ENCODE measurements at regions not wholly inside any gene's neighbourhood (a gene's known extent, or its start where the extent isn't known, plus 50 kb on each side); places are given as distances from the start of the nearest gene placed in this dataset.

DNA sequence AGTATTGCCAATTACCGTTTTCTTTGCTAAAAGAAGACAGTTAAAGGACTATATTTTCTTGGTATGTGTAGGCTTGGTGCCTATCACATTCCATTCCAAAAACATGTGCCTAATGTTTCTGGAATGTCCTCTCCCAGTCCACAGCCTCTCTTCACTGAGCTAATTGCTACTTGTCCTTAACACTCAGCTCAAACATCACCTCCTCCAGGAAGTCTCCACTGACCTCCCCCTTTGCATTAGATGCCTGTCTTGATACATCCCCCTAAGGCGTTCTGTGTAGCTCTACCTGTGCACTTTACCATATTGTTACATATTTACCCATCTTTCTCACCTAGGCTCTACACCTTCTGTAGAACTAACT lies 195.6 kb upstream of the CAMK1G start:
- DNase-seq (ENCODE audit: low read depth in 4 of 6, low spot score in 6 of 6): no peak
- H3K9me3 ChIP-seq (ENCODE audit: control insufficient read depth, insufficient read depth, low read length): no peaks in the 10 kb centered on the region
- H3K4me3 ChIP-seq (ENCODE audit: low read depth, low read length): no peak overlapping the region
- no peak overlapping the region for H3K27ac ChIP-seq (ENCODE audit: low read depth, low read length)
- WGBS (ENCODE audit: insufficient coverage): 100% methylated on average over 1 of the region's 2 CpGs
- no peaks in the 10 kb centered on the region for H3K27me3 ChIP-seq (ENCODE audit: control insufficient read depth, insufficient read depth, low read length)
- H3K36me3 ChIP-seq (ENCODE audit: control insufficient read depth, insufficient read depth, low read length): no peaks in the 10 kb centered on the region
- no peaks in the 10 kb centered on the region for H3K4me1 ChIP-seq (ENCODE audit: control insufficient read depth, insufficient read depth, low read length)

DNA sequence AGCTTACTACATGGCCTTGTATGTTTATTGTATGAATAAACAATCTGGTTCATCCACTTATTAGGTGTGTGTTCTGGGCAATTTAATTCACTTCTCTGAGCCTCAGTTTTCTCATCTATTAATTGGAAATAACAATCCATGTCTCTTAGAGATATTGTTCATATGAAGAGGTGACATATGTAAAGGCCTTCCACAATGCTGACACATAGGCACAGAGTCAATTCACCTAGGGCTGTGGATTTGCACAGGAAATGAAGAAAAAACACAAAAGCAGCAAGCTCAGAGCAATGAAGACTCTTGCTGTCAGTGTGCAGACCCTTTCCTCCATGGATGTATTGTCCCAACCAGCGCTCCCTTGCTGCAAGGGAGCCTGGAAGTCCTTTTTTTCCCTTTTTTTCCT lies 195.2 kb upstream of the CAMK1G start:
- DNase-seq (ENCODE audit: low read depth in 4 of 6, low spot score in 6 of 6): no peak
- Histone ChIP-seq H3K4me3 (ENCODE audit: low read depth, low read length) (no peak overlapping the region), H3K27me3 (ENCODE audit: control insufficient read depth, insufficient read depth, low read length) (no peaks in the 10 kb centered on the region), H3K27ac (ENCODE audit: low read depth, low read length) (no peak overlapping the region), H3K36me3 (ENCODE audit: control insufficient read depth, insufficient read depth, low read length) (no peaks in the 10 kb centered on the region), H3K4me1 (ENCODE audit: control insufficient read depth, insufficient read depth, low read length) (no peaks in the 10 kb centered on the region), H3K9me3 (ENCODE audit: control insufficient read depth, insufficient read depth, low read length) (no peaks in the 10 kb centered on the region)
- 100% methylated on average over 1 of the region's 1 CpG for WGBS (ENCODE audit: insufficient coverage)

DNA sequence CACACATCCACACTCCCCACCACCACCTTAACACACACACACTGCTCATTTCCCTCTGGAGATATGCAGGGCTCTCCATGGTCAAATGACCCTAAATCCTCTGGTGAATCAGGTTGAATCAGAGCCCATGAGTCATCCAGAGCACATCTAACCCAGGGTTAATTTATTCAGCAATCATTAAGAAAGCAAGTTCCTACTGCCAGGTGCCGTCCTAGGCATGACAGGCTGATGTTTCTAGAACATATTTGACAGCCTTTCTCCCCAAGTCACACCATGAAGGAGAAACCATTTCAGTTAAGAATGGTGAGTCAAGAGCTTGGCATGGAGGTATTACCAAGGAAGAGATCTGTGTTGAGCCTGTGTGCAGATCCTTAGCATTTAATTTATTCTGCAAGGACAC lies 194.3 kb upstream of the CAMK1G start:
- no CpG with 5 or more reads among the region's 1 CpG for WGBS (ENCODE audit: insufficient coverage)
- no peak for DNase-seq (ENCODE audit: low read depth in 4 of 6, low spot score in 6 of 6)
- no peaks in the 10 kb centered on the region for H3K9me3 ChIP-seq (ENCODE audit: control insufficient read depth, insufficient read depth, low read length)
- H3K4me1 ChIP-seq (ENCODE audit: control insufficient read depth, insufficient read depth, low read length): no peaks in the 10 kb centered on the region
- no peak overlapping the region for H3K4me3 ChIP-seq (ENCODE audit: low read depth, low read length)
- no peaks in the 10 kb centered on the region for H3K27me3 ChIP-seq (ENCODE audit: control insufficient read depth, insufficient read depth, low read length)
- H3K27ac ChIP-seq (ENCODE audit: low read depth, low read length): no peak overlapping the region
- H3K36me3 ChIP-seq (ENCODE audit: control insufficient read depth, insufficient read depth, low read length): no peaks in the 10 kb centered on the region

DNA sequence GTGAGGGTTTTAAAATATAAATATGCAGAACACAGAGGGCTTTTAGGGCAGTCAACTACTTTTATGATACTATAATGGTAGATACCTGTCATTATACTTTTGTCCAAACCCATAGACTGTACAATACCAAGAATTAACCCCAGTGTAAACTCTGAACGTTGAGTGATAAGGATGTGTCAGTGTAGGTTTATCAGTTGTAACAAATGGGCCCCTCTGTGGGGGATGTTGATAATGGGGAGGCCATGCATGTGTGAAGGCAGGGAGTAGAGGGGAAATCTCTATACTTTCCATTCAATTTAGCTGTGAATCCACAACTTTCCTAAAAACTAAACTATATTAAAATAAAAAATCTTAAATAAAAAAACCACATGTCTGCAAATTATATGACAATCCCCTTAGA lies 193.5 kb upstream of the CAMK1G start:
- no peak for DNase-seq (ENCODE audit: low read depth in 4 of 6, low spot score in 6 of 6)
- H3K27ac ChIP-seq (ENCODE audit: low read depth, low read length): no peak overlapping the region
- no peaks in the 10 kb centered on the region for H3K27me3 ChIP-seq (ENCODE audit: control insufficient read depth, insufficient read depth, low read length)
- no CpG with 5 or more reads among the region's 1 CpG for WGBS (ENCODE audit: insufficient coverage)
- H3K9me3 ChIP-seq (ENCODE audit: control insufficient read depth, insufficient read depth, low read length): no peaks in the 10 kb centered on the region
- no peak overlapping the region for H3K4me3 ChIP-seq (ENCODE audit: low read depth, low read length)
- no peaks in the 10 kb centered on the region for H3K4me1 ChIP-seq (ENCODE audit: control insufficient read depth, insufficient read depth, low read length)
- no peaks in the 10 kb centered on the region for H3K36me3 ChIP-seq (ENCODE audit: control insufficient read depth, insufficient read depth, low read length)

DNA sequence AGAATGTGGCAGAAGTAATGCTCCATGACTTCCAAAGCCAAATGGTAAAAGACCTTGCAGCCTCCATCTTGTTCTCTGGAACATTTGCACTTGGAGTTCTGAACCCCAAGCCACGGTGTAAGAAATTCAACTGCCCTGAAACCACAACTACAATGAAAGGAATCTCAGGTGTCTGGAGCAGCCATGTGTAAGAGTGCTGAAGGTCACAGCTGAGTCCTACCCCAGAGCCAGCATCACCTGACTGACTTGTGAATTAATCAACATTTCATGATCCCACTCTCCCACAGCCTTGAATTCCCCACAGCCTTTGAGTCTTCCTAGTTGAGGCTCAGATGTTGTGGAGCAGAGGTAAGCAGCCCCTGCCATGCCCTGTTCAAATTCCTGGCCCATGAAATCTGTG lies 192.8 kb upstream of the CAMK1G start:
- no peak overlapping the region for H3K4me3 ChIP-seq (ENCODE audit: low read depth, low read length)
- 100% methylated on average over 1 of the region's 1 CpG for WGBS (ENCODE audit: insufficient coverage)
- H3K4me1 ChIP-seq (ENCODE audit: control insufficient read depth, insufficient read depth, low read length): no peaks in the 10 kb centered on the region
- no peaks in the 10 kb centered on the region for H3K9me3 ChIP-seq (ENCODE audit: control insufficient read depth, insufficient read depth, low read length)
- no peak for DNase-seq (ENCODE audit: low read depth in 4 of 6, low spot score in 6 of 6)
- H3K27me3 ChIP-seq (ENCODE audit: control insufficient read depth, insufficient read depth, low read length): no peaks in the 10 kb centered on the region
- H3K27ac ChIP-seq (ENCODE audit: low read depth, low read length): no peak overlapping the region
- no peaks in the 10 kb centered on the region for H3K36me3 ChIP-seq (ENCODE audit: control insufficient read depth, insufficient read depth, low read length)

DNA sequence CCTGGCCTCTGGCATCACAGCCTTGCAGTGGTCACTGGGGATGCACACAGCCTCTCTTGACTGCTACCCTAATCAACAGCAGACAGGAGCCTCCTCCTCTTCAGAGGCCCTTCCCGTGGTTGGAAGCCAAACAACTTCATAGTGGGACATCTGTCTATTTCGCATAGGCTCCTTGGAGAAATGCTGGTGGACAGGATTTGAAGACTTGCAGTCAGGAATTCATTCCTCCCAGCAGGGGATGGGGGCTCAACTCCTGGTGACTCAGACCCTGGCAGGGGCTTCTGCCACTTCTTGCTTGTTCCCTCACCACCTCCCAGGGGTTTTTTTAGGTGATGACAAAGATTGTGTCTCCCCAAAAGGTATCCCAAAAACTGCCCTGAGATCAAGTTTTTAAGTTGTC lies 191.7 kb upstream of the CAMK1G start:
- H3K9me3 ChIP-seq (ENCODE audit: control insufficient read depth, insufficient read depth, low read length): no peaks in the 10 kb centered on the region
- H3K27ac ChIP-seq (ENCODE audit: low read depth, low read length): no peak overlapping the region
- no peaks in the 10 kb centered on the region for H3K27me3 ChIP-seq (ENCODE audit: control insufficient read depth, insufficient read depth, low read length)
- H3K36me3 ChIP-seq (ENCODE audit: control insufficient read depth, insufficient read depth, low read length): no peaks in the 10 kb centered on the region
- H3K4me3 ChIP-seq (ENCODE audit: low read depth, low read length): no peak overlapping the region
- WGBS (ENCODE audit: insufficient coverage): no CpG with 5 or more reads among the region's 2 CpGs
- DNase-seq (ENCODE audit: low read depth in 4 of 6, low spot score in 6 of 6): no peak
- H3K4me1 ChIP-seq (ENCODE audit: control insufficient read depth, insufficient read depth, low read length): no peaks in the 10 kb centered on the region

DNA sequence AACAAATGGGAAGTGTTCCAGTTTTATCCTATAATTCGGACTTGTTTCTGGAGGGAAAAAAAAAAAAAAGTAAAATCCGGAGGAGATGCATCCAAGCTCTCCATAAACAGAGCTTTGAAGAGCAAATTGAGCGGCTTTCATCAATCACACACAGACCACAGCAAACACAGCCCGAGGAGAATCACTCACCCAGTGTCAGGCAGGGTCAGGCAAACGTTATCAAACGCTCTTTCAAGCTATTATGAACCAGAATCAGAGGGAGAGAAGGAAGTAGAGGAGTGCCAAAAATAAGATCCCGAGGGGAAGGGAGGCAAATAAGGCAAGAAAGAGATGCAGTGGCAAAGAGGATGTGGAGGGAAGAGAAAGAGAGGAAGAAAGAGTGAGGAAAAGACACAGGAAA lies 188.3 kb upstream of the CAMK1G start:
- no peak overlapping the region for H3K4me3 ChIP-seq (ENCODE audit: low read depth, low read length)
- no peaks in the 10 kb centered on the region for H3K9me3 ChIP-seq (ENCODE audit: control insufficient read depth, insufficient read depth, low read length)
- H3K27ac ChIP-seq (ENCODE audit: low read depth, low read length): no peak overlapping the region
- 11% methylated on average over 3 of the region's 7 CpGs for WGBS (ENCODE audit: insufficient coverage)
- no peaks in the 10 kb centered on the region for H3K27me3 ChIP-seq (ENCODE audit: control insufficient read depth, insufficient read depth, low read length)
- H3K36me3 ChIP-seq (ENCODE audit: control insufficient read depth, insufficient read depth, low read length): no peaks in the 10 kb centered on the region
- H3K4me1 ChIP-seq (ENCODE audit: control insufficient read depth, insufficient read depth, low read length): peaks cover 3% of the 10 kb centered on the region
- DNase-seq (ENCODE audit: low read depth in 4 of 6, low spot score in 6 of 6): peak in 1 of 6 donors; percentile 42

DNA sequence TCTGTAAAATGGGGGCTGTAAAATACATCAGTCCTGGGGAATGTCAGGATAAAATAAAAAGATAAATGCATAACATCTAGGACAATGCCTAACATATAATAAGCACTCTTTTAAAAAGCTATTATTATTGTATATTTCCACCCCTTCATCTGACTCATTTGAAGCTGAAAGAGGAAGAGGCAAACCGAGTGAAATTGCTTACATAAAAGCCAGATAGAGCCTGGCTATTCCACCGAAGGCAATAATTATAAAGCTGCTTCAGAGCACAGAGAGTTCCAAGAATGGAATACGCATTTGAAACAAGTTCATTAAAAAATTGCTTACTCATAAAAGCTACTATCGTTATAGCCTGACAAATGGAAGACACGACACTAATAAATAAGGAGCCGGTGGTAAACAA lies 186.1 kb upstream of the CAMK1G start:
- Histone ChIP-seq H3K27me3 (ENCODE audit: control insufficient read depth, insufficient read depth, low read length) (no peaks in the 10 kb centered on the region), H3K4me1 (ENCODE audit: control insufficient read depth, insufficient read depth, low read length) (peaks cover 3% of the 10 kb centered on the region), H3K27ac (ENCODE audit: low read depth, low read length) (no peak overlapping the region), H3K9me3 (ENCODE audit: control insufficient read depth, insufficient read depth, low read length) (no peaks in the 10 kb centered on the region), H3K4me3 (ENCODE audit: low read depth, low read length) (no peak overlapping the region), H3K36me3 (ENCODE audit: control insufficient read depth, insufficient read depth, low read length) (no peaks in the 10 kb centered on the region)
- peak in 1 of 6 donors; percentile 54 for DNase-seq (ENCODE audit: low read depth in 4 of 6, low spot score in 6 of 6)
- WGBS (ENCODE audit: insufficient coverage): 72% methylated on average over 4 of the region's 6 CpGs

DNA sequence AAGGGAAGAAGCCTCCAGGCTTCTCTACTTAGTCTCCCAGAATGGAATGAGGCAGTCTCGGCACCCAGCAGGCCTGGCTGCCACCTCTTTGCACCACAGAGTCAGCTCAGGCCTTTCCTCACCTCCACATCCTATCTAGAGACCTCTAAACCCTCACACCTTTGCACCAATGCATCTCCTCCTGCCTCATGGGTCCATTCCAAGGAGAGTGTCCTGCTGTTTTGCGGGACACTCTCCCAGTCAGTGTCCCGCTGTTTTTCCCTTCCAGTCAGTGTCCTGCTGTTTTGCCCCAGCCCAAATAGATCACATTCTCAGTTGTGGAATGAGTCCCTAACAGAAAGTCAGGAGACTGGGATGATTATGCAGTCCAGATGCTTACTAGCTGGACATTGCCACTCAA lies 185.6 kb upstream of the CAMK1G start:
- H3K9me3 ChIP-seq (ENCODE audit: control insufficient read depth, insufficient read depth, low read length): no peaks in the 10 kb centered on the region
- no peaks in the 10 kb centered on the region for H3K36me3 ChIP-seq (ENCODE audit: control insufficient read depth, insufficient read depth, low read length)
- H3K27me3 ChIP-seq (ENCODE audit: control insufficient read depth, insufficient read depth, low read length): no peaks in the 10 kb centered on the region
- WGBS (ENCODE audit: insufficient coverage): 67% methylated on average over 3 of the region's 3 CpGs
- peaks cover 3% of the 10 kb centered on the region for H3K4me1 ChIP-seq (ENCODE audit: control insufficient read depth, insufficient read depth, low read length)
- no peak for DNase-seq (ENCODE audit: low read depth in 4 of 6, low spot score in 6 of 6)
- H3K4me3 ChIP-seq (ENCODE audit: low read depth, low read length): no peak overlapping the region
- H3K27ac ChIP-seq (ENCODE audit: low read depth, low read length): no peak overlapping the region

DNA sequence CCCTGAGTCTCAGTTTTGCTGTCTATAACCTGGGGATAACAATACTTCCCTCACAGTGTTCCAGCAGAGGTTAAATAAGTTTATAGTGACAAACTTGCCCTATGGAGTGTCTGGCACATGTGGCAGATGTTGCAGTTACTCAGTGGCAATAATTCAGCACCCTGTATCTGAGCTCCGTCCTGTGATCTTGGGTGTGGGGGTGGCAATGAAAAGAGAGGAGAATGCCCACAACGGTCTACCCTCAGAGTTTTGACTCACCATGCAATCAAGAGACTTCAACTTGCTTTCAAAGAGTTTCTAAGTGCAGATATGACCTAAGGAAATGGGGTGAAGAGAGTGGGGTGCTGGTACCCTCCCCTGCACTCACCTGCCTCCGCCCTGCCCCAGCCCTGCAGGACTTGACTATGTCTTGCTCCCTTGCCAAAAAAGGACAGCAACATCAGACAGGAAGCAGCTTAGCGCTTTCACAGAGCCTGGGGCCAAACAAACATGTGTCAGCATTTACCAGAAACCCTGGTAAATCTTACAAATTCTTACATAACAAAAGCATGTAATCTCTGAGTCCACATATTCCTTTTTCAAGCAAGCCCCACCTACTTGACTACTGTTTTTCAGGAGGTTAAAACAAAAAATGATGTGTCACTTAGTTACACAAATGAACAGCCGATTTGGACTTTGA lies 185.1 kb upstream of the CAMK1G start:
- no peak overlapping the region for H3K4me3 ChIP-seq (ENCODE audit: low read depth, low read length)
- no peaks in the 10 kb centered on the region for H3K27me3 ChIP-seq (ENCODE audit: control insufficient read depth, insufficient read depth, low read length)
- no peak overlapping the region for H3K27ac ChIP-seq (ENCODE audit: low read depth, low read length)
- H3K9me3 ChIP-seq (ENCODE audit: control insufficient read depth, insufficient read depth, low read length): no peaks in the 10 kb centered on the region
- peak in 1 of 6 donors; percentile 35 for DNase-seq (ENCODE audit: low read depth in 4 of 6, low spot score in 6 of 6)
- H3K4me1 ChIP-seq (ENCODE audit: control insufficient read depth, insufficient read depth, low read length): peaks cover 3% of the 10 kb centered on the region
- no peaks in the 10 kb centered on the region for H3K36me3 ChIP-seq (ENCODE audit: control insufficient read depth, insufficient read depth, low read length)
- WGBS (ENCODE audit: insufficient coverage): no CpG with 5 or more reads among the region's 5 CpGs
